Activated B cell treated with CpG ODN at 0.5 μM for 24 hours (primary cell): ENCODE measurements at regions not wholly inside any gene's neighbourhood (a gene's known extent, or its start where the extent isn't known, plus 50 kb on each side); places are given as distances from the start of the nearest gene placed in this dataset.

ENCODE experiments used
- ATAC-seq: fragments of 200-7000 bp; cut with Tn5 transposase; one replicate; pipeline ENCODE4 v1.10.0; 2021; ENCODE audit warnings: low read depth, mild to moderate bottlenecking, moderate library complexity
- CTCF ChIA-PET: fragments of 350-600 bp; sonication (Branson Sonifier 250); formaldehyde crosslinking; loops from one replicate; lab custom pipeline; 2021; ENCODE audit warnings: antibody characterized with exemption; lab: Charles Lee
- POLR2A ChIA-PET: fragments of 350-600 bp; sonication (Branson Sonifier 250); formaldehyde crosslinking; loops from one replicate; lab custom pipeline; 2021; ENCODE audit warnings: antibody characterized with exemption; lab: Charles Lee
- DNase-seq: peaks from one replicate; pipeline ENCODE4 v3.0.0; 2022
- H3K27ac Mint-ChIP-seq: one replicate; pipeline ENCODE4 v1.8.0; 2020; ENCODE audit warnings: mixed read lengths
- H3K27me3 Mint-ChIP-seq: one replicate; pipeline ENCODE4 v1.8.0; 2021; ENCODE audit warnings: mixed read lengths
- H3K36me3 Mint-ChIP-seq: one replicate; pipeline ENCODE4 v1.8.0; 2021; ENCODE audit warnings: low read depth, mixed read lengths
- H3K4me1 Mint-ChIP-seq: one replicate; pipeline ENCODE4 v1.8.0; 2021; ENCODE audit warnings: mixed read lengths
- H3K4me3 Mint-ChIP-seq: one replicate; pipeline ENCODE4 v1.8.0; 2020; ENCODE audit warnings: mild to moderate bottlenecking, mixed read lengths
- H3K9me3 Mint-ChIP-seq: one replicate; pipeline ENCODE4 v1.8.0; 2020; ENCODE audit warnings: mixed read lengths
- intact Hi-C: fragments of 100-400 bp; cut with micrococcal nuclease; formaldehyde crosslinking; loops from one replicate; pipeline ENCODE4 v1.15.1; 2024
- TF ChIP-seq, protein P1 (sequence below): fragments of 200-600 bp; IDR thresholded peaks from one replicate; pipeline ENCODE4 v1.8.0; 2022; ENCODE audit warnings: antibody characterized with exemption, mild to moderate bottlenecking

DNA sequence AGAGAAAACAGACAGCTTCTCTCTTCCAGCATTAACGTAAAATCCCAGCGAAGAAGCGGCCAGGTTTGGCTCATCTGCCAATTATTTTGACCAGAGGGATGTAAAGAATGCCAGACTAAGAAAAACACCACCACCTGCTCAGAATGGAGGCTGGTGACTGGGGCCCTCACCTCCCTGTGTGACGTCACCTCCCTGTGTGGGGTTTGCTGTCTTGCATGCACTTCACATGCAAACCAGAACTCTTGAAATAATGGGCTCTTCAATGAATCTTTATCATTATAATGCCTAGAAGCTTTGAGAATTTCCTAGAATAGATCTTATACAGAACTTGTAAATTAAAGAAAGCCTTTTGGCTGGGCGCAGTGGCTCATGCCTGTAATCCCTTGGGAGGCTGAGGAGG lies 101.8 kb upstream of the WAC start:
- TF ChIP-seq, protein P1, sequence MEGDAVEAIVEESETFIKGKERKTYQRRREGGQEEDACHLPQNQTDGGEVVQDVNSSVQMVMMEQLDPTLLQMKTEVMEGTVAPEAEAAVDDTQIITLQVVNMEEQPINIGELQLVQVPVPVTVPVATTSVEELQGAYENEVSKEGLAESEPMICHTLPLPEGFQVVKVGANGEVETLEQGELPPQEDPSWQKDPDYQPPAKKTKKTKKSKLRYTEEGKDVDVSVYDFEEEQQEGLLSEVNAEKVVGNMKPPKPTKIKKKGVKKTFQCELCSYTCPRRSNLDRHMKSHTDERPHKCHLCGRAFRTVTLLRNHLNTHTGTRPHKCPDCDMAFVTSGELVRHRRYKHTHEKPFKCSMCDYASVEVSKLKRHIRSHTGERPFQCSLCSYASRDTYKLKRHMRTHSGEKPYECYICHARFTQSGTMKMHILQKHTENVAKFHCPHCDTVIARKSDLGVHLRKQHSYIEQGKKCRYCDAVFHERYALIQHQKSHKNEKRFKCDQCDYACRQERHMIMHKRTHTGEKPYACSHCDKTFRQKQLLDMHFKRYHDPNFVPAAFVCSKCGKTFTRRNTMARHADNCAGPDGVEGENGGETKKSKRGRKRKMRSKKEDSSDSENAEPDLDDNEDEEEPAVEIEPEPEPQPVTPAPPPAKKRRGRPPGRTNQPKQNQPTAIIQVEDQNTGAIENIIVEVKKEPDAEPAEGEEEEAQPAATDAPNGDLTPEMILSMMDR = no peak
- Mint-ChIP-seq H3K27ac (no peak overlapping the region), H3K4me1 (peaks cover 6% of the 10 kb centered on the region), H3K4me3 (no peak overlapping the region), H3K36me3 (no peaks in the 10 kb centered on the region), H3K27me3 (no peaks in the 10 kb centered on the region), H3K9me3 (peaks cover 5% of the 10 kb centered on the region)
- intact Hi-C loops = loop anchor here (5.0 to 10.0 kb wide), 3 partner anchors 141 to 874 kb away; no protein-coding TSS in a partner anchor
- ChIA-PET CTCF (interaction anchor here (0.9 to 1.9 kb wide), 2 partner anchors 12 to 49 kb away, joined by 4 to 5 read pairs; no protein-coding TSS in a partner anchor), POLR2A (interaction anchor here (1.0 kb wide), 1 partner anchor 101 kb away, joined by 3 read pairs; no protein-coding TSS in a partner anchor)
- ATAC-seq = no peak
- DNase-seq = no peak

DNA sequence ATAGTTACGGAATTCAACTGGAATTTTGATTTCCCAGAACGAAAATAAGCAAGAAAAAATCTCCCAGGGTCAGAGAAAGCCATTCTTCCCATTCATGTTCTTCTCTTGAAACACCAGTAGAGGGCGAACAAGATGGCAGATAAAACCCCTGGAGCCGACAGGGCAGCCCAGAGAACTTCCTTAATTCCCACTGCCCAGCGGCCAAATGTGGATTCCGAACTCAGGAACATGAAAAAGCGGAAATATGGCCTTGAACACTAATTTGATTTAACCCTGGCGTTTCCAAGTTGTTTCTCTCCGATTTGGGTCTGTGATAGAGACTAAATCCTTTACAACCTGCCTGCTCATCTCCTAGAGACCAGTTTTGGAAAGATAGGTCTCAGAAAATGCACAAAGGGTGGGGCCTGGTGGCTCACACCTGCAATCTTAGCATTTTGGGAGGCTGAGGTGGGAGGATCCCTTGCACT lies 100.7 kb upstream of the WAC start:
- peak; percentile 58 for ATAC-seq
- TF ChIP-seq, protein P1 = peak; percentile 75
- POLR2A ChIA-PET = no interaction called here
- H3K4me3 Mint-ChIP-seq = peak overlapping the region; percentile 66
- H3K9me3 Mint-ChIP-seq = peaks cover 5% of the 10 kb centered on the region
- CTCF ChIA-PET = interaction anchor here (0.6 to 1.9 kb wide), 5 partner anchors 13 to 1062 kb away, joined by 4 to 5 read pairs (median 4); no protein-coding TSS in a partner anchor
- DNase-seq = no peak
- peaks cover 6% of the 10 kb centered on the region for H3K4me1 Mint-ChIP-seq
- no peak overlapping the region for H3K27ac Mint-ChIP-seq
- intact Hi-C loops = loop anchor here (1.0 to 10.0 kb wide), 4 partner anchors 100 to 873 kb away; no protein-coding TSS in a partner anchor
- no peaks in the 10 kb centered on the region for H3K27me3 Mint-ChIP-seq
- no peaks in the 10 kb centered on the region for H3K36me3 Mint-ChIP-seq

DNA sequence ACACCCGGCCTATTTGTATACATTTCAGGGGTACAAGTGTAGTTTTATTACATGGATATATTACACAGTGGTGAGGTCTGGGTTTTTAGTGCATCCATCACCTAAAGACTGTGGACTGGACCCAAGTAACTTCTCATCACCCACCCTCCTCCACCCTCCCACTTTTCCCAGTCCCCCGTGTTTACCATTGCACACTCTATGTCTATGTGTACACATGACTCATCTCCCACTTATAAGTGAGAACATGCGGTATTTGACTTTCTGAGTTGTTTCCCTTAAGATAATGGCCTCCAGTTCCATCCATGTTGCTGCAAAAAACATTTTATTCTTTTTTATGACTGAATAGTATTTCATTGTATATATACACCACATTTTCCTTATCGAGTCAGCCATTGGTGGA lies 98.9 kb upstream of the WAC start:
- DNase-seq (no peak), ATAC-seq (no peak)
- TF ChIP-seq, protein P1 = no peak
- no peaks in the 10 kb centered on the region for H3K27me3 Mint-ChIP-seq
- intact Hi-C loops = loop anchor here (5.0 to 10.0 kb wide), 3 partner anchors 138 to 871 kb away; no protein-coding TSS in a partner anchor
- POLR2A ChIA-PET = no interaction called here
- H3K9me3 Mint-ChIP-seq = peaks cover 5% of the 10 kb centered on the region
- peaks cover 6% of the 10 kb centered on the region for H3K4me1 Mint-ChIP-seq
- H3K27ac Mint-ChIP-seq = no peak overlapping the region
- no peaks in the 10 kb centered on the region for H3K36me3 Mint-ChIP-seq
- no peak overlapping the region for H3K4me3 Mint-ChIP-seq
- CTCF ChIA-PET = no interaction called here

DNA sequence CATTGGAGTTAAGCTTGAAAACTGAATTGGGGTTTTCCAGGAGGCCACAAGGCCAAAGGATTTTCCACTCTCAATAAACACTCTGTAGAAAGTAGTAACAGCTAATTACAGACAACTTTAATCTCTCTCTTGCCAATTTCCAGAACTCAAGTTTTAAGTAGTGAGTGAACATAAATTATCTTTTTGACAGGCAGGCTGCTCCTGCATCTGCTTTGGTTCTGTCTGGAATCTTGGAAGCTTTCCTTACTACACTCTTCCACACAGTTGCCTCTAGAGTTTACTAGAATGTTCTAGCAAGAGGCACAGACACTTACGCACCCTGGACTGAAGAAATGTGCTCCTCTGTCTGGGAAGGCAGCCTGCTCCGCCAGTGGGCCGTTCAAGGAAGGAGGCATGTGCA lies 90.5 kb upstream of the WAC start:
- Mint-ChIP-seq H3K27me3 (peaks cover 3% of the 10 kb centered on the region), H3K36me3 (no peaks in the 10 kb centered on the region), H3K9me3 (no peaks in the 10 kb centered on the region), H3K4me1 (no peaks in the 10 kb centered on the region), H3K4me3 (no peak overlapping the region), H3K27ac (no peak overlapping the region)
- DNase-seq (no peak), ATAC-seq (no peak)
- CTCF ChIA-PET = no interaction called here
- POLR2A ChIA-PET = no interaction called here
- intact Hi-C loops = no loop called here
- TF ChIP-seq, protein P1 = no peak

DNA sequence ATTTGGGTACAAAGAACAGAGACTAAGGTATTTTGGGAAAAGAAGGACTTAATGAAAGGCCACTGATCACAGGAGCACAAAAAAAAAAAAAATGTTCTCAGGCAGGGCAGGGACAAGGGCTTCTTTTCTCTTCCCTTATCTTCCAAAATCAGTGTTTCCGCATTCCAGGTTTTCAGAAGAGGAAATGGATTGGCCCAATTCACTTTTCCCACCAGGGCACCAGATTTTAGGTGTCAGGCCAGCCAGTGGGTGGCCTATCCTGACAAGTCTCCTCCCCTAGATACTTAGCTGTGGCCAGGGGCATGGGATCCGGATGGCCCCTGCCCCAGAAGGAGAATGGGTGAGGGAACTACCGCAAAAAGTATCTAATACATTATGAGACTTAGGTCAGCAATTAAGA lies 88.9 kb upstream of the WAC start:
- H3K27me3 Mint-ChIP-seq = peaks cover 3% of the 10 kb centered on the region
- no peaks in the 10 kb centered on the region for H3K9me3 Mint-ChIP-seq
- ATAC-seq = no peak
- intact Hi-C loops = no loop called here
- H3K27ac Mint-ChIP-seq = no peak overlapping the region
- DNase-seq = no peak
- H3K4me3 Mint-ChIP-seq = no peak overlapping the region
- ChIA-PET POLR2A (no interaction called here), CTCF (no interaction called here)
- no peaks in the 10 kb centered on the region for H3K36me3 Mint-ChIP-seq
- TF ChIP-seq, protein P1 = no peak
- no peaks in the 10 kb centered on the region for H3K4me1 Mint-ChIP-seq
